H9 (cell line): ENCODE measurements at regions not wholly inside any gene's neighbourhood (a gene's known extent, or its start where the extent isn't known, plus 50 kb on each side); places are given as distances from the start of the nearest gene placed in this dataset.

Experiments used
- DNase-seq: peaks from one replicate; pipeline ENCODE4 v3.0.0-alpha.2; 2017
- H2AFZ ChIP-seq: one replicate; pipeline ENCODE4 v1.6.1; 2013; ENCODE audit warnings: mild to moderate bottlenecking, low read length, control low read depth, moderate library complexity
- H2AK5ac ChIP-seq: 2 replicates; pipeline ENCODE4 v1.6.1; 2013; ENCODE audit warnings: low read length, control low read depth, mixed read lengths; ENCODE audit not compliant: insufficient read length
- H2BK120ac ChIP-seq: one replicate; pipeline ENCODE4 v1.6.1; 2013; ENCODE audit warnings: low read depth, mild to moderate bottlenecking, low read length, control low read depth, inconsistent platforms; ENCODE audit not compliant: poor library complexity, severe bottlenecking
- H2BK12ac ChIP-seq: 2 replicates; pipeline ENCODE4 v1.6.1; 2013; ENCODE audit warnings: low read length, control low read depth, mixed read lengths, low read depth; ENCODE audit not compliant: insufficient read length
- H2BK15ac ChIP-seq: 2 replicates; pipeline ENCODE4 v1.6.1; 2013; ENCODE audit warnings: low read depth, low read length, control low read depth
- H2BK20ac ChIP-seq: one replicate; pipeline ENCODE4 v1.6.1; 2013; ENCODE audit warnings: low read depth, mild to moderate bottlenecking, low read length, control low read depth, inconsistent platforms; ENCODE audit not compliant: poor library complexity, severe bottlenecking
- H2BK5ac ChIP-seq: 2 replicates; pipeline ENCODE4 v1.6.1; 2013; ENCODE audit warnings: low read length, control low read depth, mixed read lengths; ENCODE audit not compliant: insufficient read length
- H3K14ac ChIP-seq: 2 replicates; pipeline ENCODE4 v1.6.1; 2013; ENCODE audit warnings: low read length, control low read depth; ENCODE audit not compliant: insufficient read depth
- H3K18ac ChIP-seq: 2 replicates; pipeline ENCODE4 v1.6.1; 2013; ENCODE audit warnings: low read depth, mild to moderate bottlenecking, mixed read lengths, low read length, control low read depth; ENCODE audit not compliant: insufficient read length
- H3K23ac ChIP-seq: 2 replicates; pipeline ENCODE4 v1.6.1; 2013; ENCODE audit warnings: low read length, control low read depth, mixed read lengths, low read depth; ENCODE audit not compliant: insufficient read length
- H3K23me2 ChIP-seq: 2 replicates; pipeline ENCODE4 v1.6.1; 2013; ENCODE audit warnings: low read depth, mild to moderate bottlenecking, mixed read lengths, low read length, control low read depth; ENCODE audit not compliant: insufficient read length, poor library complexity, severe bottlenecking
- H3K27ac ChIP-seq: 2 replicates; pipeline ENCODE4 v1.5.1; 2013; ENCODE audit warnings: low read length, control low read depth, mixed read lengths, low read depth; ENCODE audit not compliant: insufficient read length
- H3K27me3 ChIP-seq: 2 replicates; pipeline ENCODE4 v1.6.1; 2013; ENCODE audit warnings: low read length, control low read depth, inconsistent platforms; ENCODE audit not compliant: insufficient read depth
- H3K4ac ChIP-seq: 2 replicates; pipeline ENCODE4 v1.6.1; 2013; ENCODE audit warnings: low read depth, mild to moderate bottlenecking, control low read depth, inconsistent platforms, low read length, moderate library complexity
- H3K4me1 ChIP-seq: 2 replicates; pipeline ENCODE4 v1.6.1; 2013; ENCODE audit warnings: low read length, control low read depth, inconsistent platforms; ENCODE audit not compliant: insufficient read depth
- H3K4me2 ChIP-seq: 2 replicates; pipeline ENCODE4 v1.6.1; 2013; ENCODE audit warnings: low read length, control low read depth, mixed read lengths; ENCODE audit not compliant: insufficient read length, insufficient read depth
- H3K56ac ChIP-seq: 2 replicates; pipeline ENCODE4 v1.6.1; 2013; ENCODE audit warnings: low read depth, mild to moderate bottlenecking, mixed read lengths, low read length, control low read depth; ENCODE audit not compliant: insufficient read length
- H3K79me1 ChIP-seq: 2 replicates; pipeline ENCODE4 v1.6.1; 2013; ENCODE audit warnings: low read depth, mild to moderate bottlenecking, moderate library complexity, low read length, control low read depth, inconsistent platforms; ENCODE audit not compliant: insufficient read depth, poor library complexity, severe bottlenecking
- H3K79me2 ChIP-seq: 2 replicates; pipeline ENCODE4 v1.6.1; 2013; ENCODE audit warnings: low read length, control low read depth, inconsistent platforms; ENCODE audit not compliant: insufficient read depth
- H3K9ac ChIP-seq: 2 replicates; pipeline ENCODE4 v1.6.1; 2013; ENCODE audit warnings: low read length, control low read depth, mixed read lengths; ENCODE audit not compliant: insufficient read length; ENCODE audit errors: extremely low read depth
- H3K9me3 ChIP-seq: one replicate; pipeline ENCODE4 v1.6.1; 2013; ENCODE audit warnings: low read depth, low read length, inconsistent platforms; ENCODE audit not compliant: control insufficient read depth
- H3T11ph ChIP-seq: one replicate; pipeline ENCODE4 v1.6.1; 2013; ENCODE audit warnings: mild to moderate bottlenecking, low read length, control low read depth, inconsistent platforms
- H4K20me1 ChIP-seq: one replicate; pipeline ENCODE4 v1.6.1; 2013; ENCODE audit not compliant: control insufficient read depth, insufficient read length, insufficient read depth
- H4K5ac ChIP-seq: 2 replicates; pipeline ENCODE4 v1.6.1; 2013; ENCODE audit warnings: low read depth, mild to moderate bottlenecking, mixed read lengths, low read length, control low read depth; ENCODE audit not compliant: insufficient read length
- H4K8ac ChIP-seq: replicated peaks from 2 replicates; pipeline ENCODE4 v1.6.1; 2013; ENCODE audit warnings: low read length, control low read depth, mixed read lengths, low read depth; ENCODE audit not compliant: insufficient read length
- H4K91ac ChIP-seq: 2 replicates; pipeline ENCODE4 v1.6.1; 2013; ENCODE audit warnings: low read depth, mild to moderate bottlenecking, moderate library complexity, mixed read lengths, low read length, control low read depth; ENCODE audit not compliant: insufficient read length
- H3K27ac Mint-ChIP-seq, 3 experiments: 2 replicates in 2 of 3; 3 replicates in 1 of 3; pipeline ENCODE4 v1.8.0; 2020 to 2021; ENCODE audit warnings: mixed read lengths in 3 of 3, mild to moderate bottlenecking in 1 of 3, moderate library complexity in 1 of 3
- H3K27me3 Mint-ChIP-seq: 2 replicates; pipeline ENCODE4 v1.8.0; 2021; ENCODE audit warnings: low read depth, mild to moderate bottlenecking, moderate library complexity, mixed read lengths
- H3K36me3 Mint-ChIP-seq, 3 experiments: 2 replicates in 2 of 3; 3 replicates in 1 of 3; pipeline ENCODE4 v1.8.0; 2020 to 2021; ENCODE audit warnings: low read depth in 3 of 3, mixed read lengths in 3 of 3; ENCODE audit not compliant: insufficient read depth in 1 of 3
- H3K4me1 Mint-ChIP-seq, 2 experiments: 2 replicates each; pipeline ENCODE4 v1.8.0; 2020; ENCODE audit warnings: mixed read lengths in 2 of 2
- H3K4me3 Mint-ChIP-seq, 2 experiments: 2 replicates in 1 of 2; 3 replicates in 1 of 2; pipeline ENCODE4 v1.8.0; 2020 to 2021; ENCODE audit warnings: mild to moderate bottlenecking in 2 of 2, mixed read lengths in 2 of 2, moderate library complexity in 1 of 2
- H3K9me3 Mint-ChIP-seq, 2 experiments: 2 replicates in 1 of 2; 3 replicates in 1 of 2; pipeline ENCODE4 v1.8.0; 2020; ENCODE audit warnings: mild to moderate bottlenecking in 2 of 2, mixed read lengths in 2 of 2, moderate library complexity in 1 of 2
- WGBS: extraction: QIAGEN DNeasy Blood & Tissue Kit; methylation state at CpG from one replicate; pipeline ENCODE4 v1.1.7; 2013; ENCODE audit warnings: missing lambda C conversion rate, low lambda C conversion rate, mixed read lengths; ENCODE audit not compliant: insufficient read length; ENCODE audit errors: extremely low coverage; 5-methylcytosine and 5-hydroxymethylcytosine counted together
- TF ChIP-seq, protein P1 (sequence below): fragments of 200-600 bp; sonication (generic); conservative IDR thresholded peaks from 3 replicates; pipeline ENCODE4 v1.8.0; 2021; ENCODE audit warnings: antibody characterized with exemption, mild to moderate bottlenecking

GRCh38 chr10:60508831-60509230 lies 119.2 kb upstream of the ANK3 start:
- no peak for DNase-seq

More at GRCh38 chr10:60508831-60509230, 119.2 kb upstream of the ANK3 start:
- no peak overlapping the region for H4K8ac ChIP-seq
- no peaks in the 10 kb centered on the region for H4K20me1 ChIP-seq
- H3K9me3 ChIP-seq = no peaks in the 10 kb centered on the region
- no peak overlapping the region for H2AK5ac ChIP-seq
- H3K36me3 Mint-ChIP-seq = no peaks in the 10 kb centered on the region
- TF ChIP-seq, protein P1, sequence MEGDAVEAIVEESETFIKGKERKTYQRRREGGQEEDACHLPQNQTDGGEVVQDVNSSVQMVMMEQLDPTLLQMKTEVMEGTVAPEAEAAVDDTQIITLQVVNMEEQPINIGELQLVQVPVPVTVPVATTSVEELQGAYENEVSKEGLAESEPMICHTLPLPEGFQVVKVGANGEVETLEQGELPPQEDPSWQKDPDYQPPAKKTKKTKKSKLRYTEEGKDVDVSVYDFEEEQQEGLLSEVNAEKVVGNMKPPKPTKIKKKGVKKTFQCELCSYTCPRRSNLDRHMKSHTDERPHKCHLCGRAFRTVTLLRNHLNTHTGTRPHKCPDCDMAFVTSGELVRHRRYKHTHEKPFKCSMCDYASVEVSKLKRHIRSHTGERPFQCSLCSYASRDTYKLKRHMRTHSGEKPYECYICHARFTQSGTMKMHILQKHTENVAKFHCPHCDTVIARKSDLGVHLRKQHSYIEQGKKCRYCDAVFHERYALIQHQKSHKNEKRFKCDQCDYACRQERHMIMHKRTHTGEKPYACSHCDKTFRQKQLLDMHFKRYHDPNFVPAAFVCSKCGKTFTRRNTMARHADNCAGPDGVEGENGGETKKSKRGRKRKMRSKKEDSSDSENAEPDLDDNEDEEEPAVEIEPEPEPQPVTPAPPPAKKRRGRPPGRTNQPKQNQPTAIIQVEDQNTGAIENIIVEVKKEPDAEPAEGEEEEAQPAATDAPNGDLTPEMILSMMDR = no peak
- H3K14ac ChIP-seq = no peak overlapping the region
- no peak overlapping the region for H2BK12ac ChIP-seq
- WGBS = no CpG with 5 or more reads among the region's 2 CpGs
- H2AFZ ChIP-seq = no peak overlapping the region
- H3K4me2 ChIP-seq = no peak overlapping the region
- H2BK15ac ChIP-seq = no peak overlapping the region
- H4K91ac ChIP-seq = no peak overlapping the region
- no peak overlapping the region for H3K27ac ChIP-seq
- H3K27me3 ChIP-seq = no peaks in the 10 kb centered on the region
- no peak overlapping the region for H3K18ac ChIP-seq
- H2BK5ac ChIP-seq = no peak overlapping the region
- H3K4me3 Mint-ChIP-seq = no peak overlapping the region
- no peak overlapping the region for H4K5ac ChIP-seq
- H3K9me3 Mint-ChIP-seq = no peaks in the 10 kb centered on the region
- H2BK120ac ChIP-seq = no peak overlapping the region
- H3K9ac ChIP-seq = no peak overlapping the region
- H3K23me2 ChIP-seq = no peaks in the 10 kb centered on the region
- H2BK20ac ChIP-seq = no peak overlapping the region
- H3K56ac ChIP-seq = no peak overlapping the region
- no peaks in the 10 kb centered on the region for H3K79me1 ChIP-seq
- no peaks in the 10 kb centered on the region for H3K79me2 ChIP-seq
- H3K23ac ChIP-seq = no peak overlapping the region
- H3K4ac ChIP-seq = no peak overlapping the region
- no peak overlapping the region for H3T11ph ChIP-seq
- H3K27ac Mint-ChIP-seq = no peak overlapping the region
- no peaks in the 10 kb centered on the region for H3K27me3 Mint-ChIP-seq
- H3K4me1 Mint-ChIP-seq = peaks cover 11 to 18% of the 10 kb centered on the region in 2 experiments
- H3K4me1 ChIP-seq = no peaks in the 10 kb centered on the region; the same call in 1 of the 2 replicates
